ENCODE measurements at regions not wholly inside any gene's neighbourhood (a gene's known extent, or its start where the extent isn't known, plus 50 kb on each side); places are given as distances from the start of the nearest gene placed in this dataset.
"Not testable (repeated sequence)": the region's sequence is repeated elsewhere in the genome, so short reads cannot be mapped to it uniquely, and the experiment has no call there.

- Mint-ChIP-seq H3K27ac (ENCODE audit: unreplicated experiment) (no peak overlapping the region), H3K27me3 (ENCODE audit: unreplicated experiment) (peaks cover 43% of the 10 kb centered on the region), H3K4me1 (ENCODE audit: low read depth, unreplicated experiment) (no peaks in the 10 kb centered on the region), H3K4me3 (ENCODE audit: low read depth, unreplicated experiment) (no peak overlapping the region), H3K9me3 (ENCODE audit: low read depth, unreplicated experiment) (no peaks in the 10 kb centered on the region), H3K36me3 (ENCODE audit: insufficient read depth, unreplicated experiment) (no peaks in the 10 kb centered on the region)
- intact Hi-C loops (cut with micrococcal nuclease; ENCODE audit: unreplicated experiment), result no loop called here
- CTCF ChIA-PET, result no interaction called here
- no peak for DNase-seq
- BruUV-seq (replicated peaks), result no TSS peak
- no peak for TF ChIP-seq CTCF (IDR thresholded peaks at IDR 0.05; ENCODE audit: unreplicated experiment)
Measured at GRCh38 chr2:16729335-16729734, 63.7 kb upstream of the CYRIA start.

GRCh38 chr2:16728351-16729136, 62.9 kb upstream of the CYRIA start:
- no peak for DNase-seq
- intact Hi-C loops (cut with micrococcal nuclease; ENCODE audit: unreplicated experiment), result no loop called here
- H3K27me3 Mint-ChIP-seq (ENCODE audit: unreplicated experiment), result peaks cover 51% of the 10 kb centered on the region
- no TSS peak for BruUV-seq (replicated peaks)
- H3K27ac Mint-ChIP-seq (ENCODE audit: unreplicated experiment), result no peak overlapping the region
- no peak overlapping the region for H3K4me3 Mint-ChIP-seq (ENCODE audit: low read depth, unreplicated experiment)
- TF ChIP-seq CTCF (IDR thresholded peaks at IDR 0.05; ENCODE audit: unreplicated experiment), result no peak
- no peaks in the 10 kb centered on the region for H3K36me3 Mint-ChIP-seq (ENCODE audit: insufficient read depth, unreplicated experiment)
- H3K9me3 Mint-ChIP-seq (ENCODE audit: low read depth, unreplicated experiment), result no peaks in the 10 kb centered on the region
- H3K4me1 Mint-ChIP-seq (ENCODE audit: low read depth, unreplicated experiment), result no peaks in the 10 kb centered on the region
- CTCF ChIA-PET, result no interaction called here

- intact Hi-C loops (cut with micrococcal nuclease; ENCODE audit: unreplicated experiment); BruUV-seq (replicated peaks); H3K9me3 Mint-ChIP-seq (ENCODE audit: low read depth, unreplicated experiment); H3K36me3 Mint-ChIP-seq (ENCODE audit: insufficient read depth, unreplicated experiment); H3K4me3 Mint-ChIP-seq (ENCODE audit: low read depth, unreplicated experiment); H3K4me1 Mint-ChIP-seq (ENCODE audit: low read depth, unreplicated experiment); H3K27ac Mint-ChIP-seq (ENCODE audit: unreplicated experiment); DNase-seq: not testable (repeated sequence)
- CTCF ChIA-PET, result interaction anchor here (1.0 kb wide), 1 partner anchor 114 kb away, joined by 4 read pairs; no protein-coding TSS in a partner anchor
- peaks cover 58% of the 10 kb centered on the region for H3K27me3 Mint-ChIP-seq (ENCODE audit: unreplicated experiment)
Measured at GRCh38 chr2:16727849-16728248, 62.2 kb upstream of the CYRIA start.

- Mint-ChIP-seq H3K27ac (ENCODE audit: unreplicated experiment) (no peak overlapping the region), H3K9me3 (ENCODE audit: low read depth, unreplicated experiment) (no peaks in the 10 kb centered on the region), H3K4me1 (ENCODE audit: low read depth, unreplicated experiment) (no peaks in the 10 kb centered on the region), H3K4me3 (ENCODE audit: low read depth, unreplicated experiment) (no peak overlapping the region), H3K27me3 (ENCODE audit: unreplicated experiment) (peaks cover 59% of the 10 kb centered on the region), H3K36me3 (ENCODE audit: insufficient read depth, unreplicated experiment) (no peaks in the 10 kb centered on the region)
- no peak for TF ChIP-seq CTCF (IDR thresholded peaks at IDR 0.05; ENCODE audit: unreplicated experiment)
- CTCF ChIA-PET, result interaction anchor here (1.0 kb wide), 1 partner anchor 114 kb away, joined by 4 read pairs; no protein-coding TSS in a partner anchor
- no peak for DNase-seq
- no TSS peak for BruUV-seq (replicated peaks)
- intact Hi-C loops (cut with micrococcal nuclease; ENCODE audit: unreplicated experiment), result no loop called here
Measured at GRCh38 chr2:16727256-16727655, 61.6 kb upstream of the CYRIA start.

- no peaks in the 10 kb centered on the region for H3K9me3 Mint-ChIP-seq (ENCODE audit: low read depth, unreplicated experiment)
- no peak overlapping the region for H3K27ac Mint-ChIP-seq (ENCODE audit: unreplicated experiment)
- no peak for DNase-seq
- H3K4me1 Mint-ChIP-seq (ENCODE audit: low read depth, unreplicated experiment), result no peaks in the 10 kb centered on the region
- no peak overlapping the region for H3K4me3 Mint-ChIP-seq (ENCODE audit: low read depth, unreplicated experiment)
- TF ChIP-seq CTCF (IDR thresholded peaks at IDR 0.05; ENCODE audit: unreplicated experiment), result no peak
- H3K27me3 Mint-ChIP-seq (ENCODE audit: unreplicated experiment), result peaks cover 59% of the 10 kb centered on the region
- H3K36me3 Mint-ChIP-seq (ENCODE audit: insufficient read depth, unreplicated experiment), result no peaks in the 10 kb centered on the region
- BruUV-seq (replicated peaks), result no TSS peak
- intact Hi-C loops (cut with micrococcal nuclease; ENCODE audit: unreplicated experiment), result no loop called here
- CTCF ChIA-PET, result interaction anchor here (1.0 kb wide), 1 partner anchor 113 kb away, joined by 4 read pairs; no protein-coding TSS in a partner anchor
Measured at GRCh38 chr2:16726577-16726976, 60.9 kb upstream of the CYRIA start.
